UCSD-AML1 (cell line): ENCODE measurements at regions not wholly inside any gene's neighbourhood (a gene's known extent, or its start where the extent isn't known, plus 50 kb on each side); places are given as distances from the start of the nearest gene placed in this dataset.

Experiments used
- DNase-seq: peaks from one replicate; lab custom pipeline; 2025; ENCODE audit not compliant: unreplicated experiment; lab: John Stamatoyannopoulos, UW

DNA sequence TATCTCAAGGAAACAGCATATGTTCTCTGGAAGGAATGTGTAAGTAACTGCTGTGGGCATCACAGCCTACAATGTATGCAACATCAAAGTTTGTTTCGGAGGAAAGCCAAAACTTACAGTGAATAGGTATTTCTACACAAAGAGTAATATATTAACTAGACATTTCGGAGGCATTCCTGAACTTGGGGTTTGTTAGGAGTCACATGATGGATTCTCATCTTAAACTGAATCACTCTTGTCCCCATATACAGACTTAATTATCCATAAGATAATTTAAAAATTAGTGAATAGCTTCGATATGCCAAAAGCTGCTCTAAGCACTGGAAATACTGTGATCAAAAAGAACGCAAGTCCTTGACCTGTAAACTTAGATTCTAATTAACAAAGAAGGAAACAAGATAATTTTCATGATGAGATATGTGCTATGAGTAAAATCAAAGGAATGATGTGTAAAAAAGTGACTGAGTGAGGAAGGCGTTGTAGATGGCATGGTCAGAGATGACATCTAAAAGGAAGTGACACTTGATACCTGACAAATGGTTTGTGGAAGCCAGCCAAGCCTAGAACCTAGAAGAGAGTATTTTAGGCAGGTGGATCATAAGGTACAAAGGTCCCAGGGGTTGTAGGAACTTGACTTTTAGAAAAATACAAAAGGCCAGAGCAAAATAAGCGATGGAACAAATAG lies 273.1 kb downstream of the MRPL39 start:
- no peak for DNase-seq

DNA sequence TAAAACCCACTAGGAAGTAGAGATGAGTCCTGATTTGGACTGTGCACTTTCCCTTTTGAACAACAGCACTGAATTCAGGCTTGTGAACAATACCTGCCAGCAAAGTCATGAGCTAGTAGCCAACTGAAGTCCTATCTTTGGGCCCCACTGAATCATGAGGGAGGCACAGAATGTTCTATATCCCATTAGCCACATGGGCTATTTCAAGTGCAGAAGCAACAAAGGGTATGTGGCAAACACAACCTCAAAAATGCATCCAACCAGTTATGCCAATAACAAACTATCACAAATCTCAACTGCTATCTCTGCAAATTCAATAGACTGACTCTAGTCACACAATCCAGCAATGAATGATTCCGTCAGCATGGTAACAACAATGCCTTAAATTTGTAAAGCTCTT lies 276.0 kb downstream of the MRPL39 start:
- DNase-seq, result no peak

GRCh38 chr21:25330266-25330665 lies 277.0 kb downstream of the MRPL39 start:
- DNase-seq, result no peak

- DNase-seq, result no peak
Observed at GRCh38 chr21:25329227-25329825, 278.0 kb downstream of the MRPL39 start.

DNA sequence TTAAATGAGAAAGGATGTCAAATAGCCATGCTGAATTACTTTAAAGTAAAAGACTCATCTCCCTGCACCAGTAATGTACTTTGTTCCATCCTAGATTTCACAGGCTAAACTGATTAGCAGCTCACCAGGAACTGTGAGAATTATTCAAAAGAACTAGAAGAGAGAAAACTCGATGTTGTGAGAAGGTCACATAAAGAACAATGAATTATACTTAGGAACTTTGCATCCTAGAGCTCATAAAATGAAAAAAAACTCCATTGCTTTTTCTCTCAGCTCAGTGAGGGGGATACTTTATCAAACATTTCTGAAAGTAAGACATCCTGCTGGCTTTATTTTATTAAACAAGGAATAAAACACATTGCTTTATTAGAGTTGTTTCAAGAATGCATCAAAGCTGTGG lies 278.5 kb downstream of the MRPL39 start:
- DNase-seq, result no peak

DNA sequence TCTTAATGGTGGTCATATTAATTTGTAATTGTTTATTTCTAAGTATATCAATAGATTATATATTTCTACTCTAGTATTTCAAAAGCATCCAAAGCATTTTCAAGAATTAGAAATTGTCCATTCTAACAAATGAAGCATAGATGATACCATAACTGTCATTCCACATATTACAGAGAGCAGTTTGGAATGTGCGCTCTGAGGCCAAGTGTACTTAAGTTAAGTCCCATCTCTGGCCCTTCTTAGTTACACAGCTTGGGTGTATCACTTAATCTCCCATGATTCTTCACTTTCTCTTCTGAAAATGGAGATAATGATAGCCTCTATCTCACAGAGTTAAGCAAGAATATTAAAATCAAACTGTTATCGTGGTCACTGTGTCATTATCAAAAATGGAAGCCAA lies 281.1 kb downstream of the MRPL39 start:
- no peak for DNase-seq

DNA sequence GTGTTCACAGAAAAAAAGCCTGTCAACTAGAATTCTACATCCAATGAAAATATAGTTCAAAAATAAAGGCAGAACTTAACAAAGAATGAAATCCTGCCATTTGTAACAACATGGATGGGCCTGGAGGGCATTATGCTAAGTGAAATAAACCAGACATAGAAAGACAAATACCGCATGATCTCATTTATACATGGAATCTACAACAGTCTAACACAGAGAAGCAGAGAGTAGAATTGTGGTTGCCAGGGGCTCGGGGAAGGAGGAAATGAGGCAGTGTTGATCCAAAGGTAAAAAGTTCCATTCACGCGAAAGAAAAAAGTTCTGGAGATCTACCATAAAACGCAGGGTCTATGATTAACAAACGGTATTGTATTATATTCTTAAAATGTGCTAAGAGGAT lies 282.6 kb downstream of the MRPL39 start:
- no peak for DNase-seq

DNA sequence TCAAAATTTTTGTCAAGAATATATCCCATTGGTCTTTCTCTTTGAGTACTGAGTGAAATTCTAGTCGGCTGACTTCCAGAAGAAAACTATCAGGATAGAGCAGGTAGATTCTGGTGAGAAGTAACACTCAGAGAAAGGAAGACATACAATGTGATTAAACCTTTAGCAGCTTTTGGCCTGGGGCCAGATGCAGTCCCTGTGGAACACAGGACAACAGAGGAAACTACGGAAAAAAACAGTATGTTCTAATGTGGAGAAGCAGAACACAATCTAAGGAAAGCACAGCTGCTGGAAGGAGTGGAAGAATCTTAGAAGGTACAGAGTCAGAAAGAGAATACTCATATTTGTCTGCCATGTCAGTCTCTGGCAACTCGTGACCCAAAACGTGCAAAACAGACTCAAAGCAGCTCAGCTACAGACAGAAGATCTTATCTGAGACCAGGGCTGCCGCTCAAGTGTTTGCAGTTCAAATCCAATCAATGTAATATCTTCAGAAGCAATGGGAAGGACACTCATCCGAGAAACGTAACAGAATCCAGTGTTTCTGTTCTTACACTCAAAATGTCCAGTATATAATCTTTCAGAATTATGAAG lies 283.8 kb downstream of the MRPL39 start:
- DNase-seq, result no peak

- DNase-seq, result no peak
Observed at GRCh38 chr21:25314247-25314646, 293.0 kb downstream of the MRPL39 start.

GRCh38 chr21:25313829-25314228 lies 293.5 kb downstream of the MRPL39 start:
- DNase-seq, result no peak

DNA sequence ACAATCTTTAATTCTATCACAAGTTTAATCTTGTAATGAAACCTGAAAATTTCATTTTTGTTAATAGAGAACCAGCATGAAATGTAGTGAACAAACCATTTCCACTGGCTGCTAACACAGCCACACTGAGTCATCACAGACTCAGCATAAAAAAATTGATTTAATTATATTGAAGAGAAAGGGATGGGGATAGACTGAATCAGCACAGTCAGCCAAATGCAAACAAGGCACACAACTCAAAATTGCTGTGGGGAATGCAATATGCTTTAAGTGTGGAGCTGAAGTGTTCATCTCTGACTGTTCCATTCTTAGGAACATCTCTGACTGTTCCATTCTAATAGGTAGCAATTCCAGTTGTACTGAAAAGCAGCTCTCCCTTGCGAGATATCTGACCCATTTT lies 299.8 kb downstream of the MRPL39 start:
- DNase-seq, result no peak

DNA sequence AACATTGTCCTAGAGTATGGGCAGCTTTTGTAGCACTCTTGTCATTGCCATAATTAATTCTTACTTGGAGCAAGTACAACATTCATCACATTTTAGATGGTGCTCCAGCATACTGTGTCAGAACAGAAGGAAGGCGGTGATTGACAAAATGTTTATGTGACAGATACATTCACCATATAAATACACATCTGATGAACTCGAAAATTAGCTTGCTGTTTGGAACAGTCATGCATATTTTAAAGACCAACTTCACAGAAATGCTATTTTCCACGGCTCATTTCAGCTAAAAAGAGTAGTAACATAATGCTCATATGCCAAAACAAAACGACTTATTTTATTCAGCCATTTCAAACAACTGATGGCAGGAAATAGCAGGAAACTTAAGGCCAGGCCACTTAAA lies 302.7 kb downstream of the MRPL39 start:
- no peak for DNase-seq

DNA sequence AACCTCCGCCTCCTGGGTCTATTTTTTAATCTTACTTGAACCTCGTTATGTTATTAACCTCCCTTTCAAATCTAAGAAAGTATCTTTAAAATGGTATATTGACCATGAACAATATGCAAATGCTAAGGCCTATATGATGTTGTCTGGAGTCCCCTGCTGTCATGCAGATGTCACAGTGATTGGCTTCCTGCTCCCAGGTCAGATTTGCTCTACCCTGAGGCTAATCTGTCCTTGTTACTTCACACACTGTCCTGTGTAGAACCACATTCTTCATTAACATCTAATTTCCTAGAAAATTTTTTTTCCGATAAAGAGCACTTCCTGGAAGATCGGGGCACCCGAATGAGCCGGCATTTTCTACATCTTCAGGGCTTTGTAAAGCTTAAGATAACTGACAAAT lies 306.6 kb downstream of the MRPL39 start:
- no peak for DNase-seq

DNA sequence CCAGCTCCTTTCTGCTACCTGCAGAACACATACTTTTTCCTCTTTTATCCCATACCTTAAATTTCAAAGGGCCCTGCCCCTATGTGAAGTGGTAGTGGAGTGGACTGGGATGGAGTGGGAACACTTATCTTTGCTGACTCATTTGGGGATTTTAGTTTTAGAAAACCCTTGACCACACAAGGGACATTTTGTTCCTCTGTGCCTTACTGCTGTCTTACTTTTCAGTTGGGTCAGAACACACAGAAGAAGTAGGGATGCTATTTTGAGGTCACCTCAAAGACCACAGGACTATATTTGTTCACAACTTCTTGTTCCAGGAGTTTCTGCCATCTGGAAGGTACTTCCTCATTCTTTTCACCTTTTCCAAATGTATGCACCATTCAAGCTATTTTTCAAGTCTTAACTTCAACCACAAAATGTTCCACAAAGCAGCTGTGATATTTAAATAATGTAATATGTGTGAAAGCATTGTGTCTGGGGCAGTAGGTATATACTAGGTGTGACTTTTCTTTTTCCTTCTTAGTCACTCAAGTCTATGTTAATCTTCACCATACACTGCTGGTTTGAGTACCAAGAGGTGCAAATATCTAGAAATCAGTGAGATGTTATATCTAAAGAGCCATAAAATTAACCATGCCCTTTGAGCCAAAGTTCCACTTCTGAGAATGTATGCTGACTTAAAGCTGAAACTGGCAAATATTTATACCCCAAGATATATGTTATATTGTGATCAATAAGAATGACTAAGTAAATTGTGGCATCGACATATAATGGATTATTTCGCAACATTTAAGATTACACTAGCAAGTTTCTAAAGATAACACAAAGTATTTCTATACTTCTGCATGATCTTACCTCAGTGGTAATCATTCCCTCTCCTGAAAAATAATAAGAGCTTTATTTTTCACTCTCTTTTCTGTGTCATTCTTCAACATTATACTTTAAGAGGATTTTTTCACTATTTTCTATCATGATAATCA lies 308.5 kb downstream of the MRPL39 start:
- no peak for DNase-seq

DNA sequence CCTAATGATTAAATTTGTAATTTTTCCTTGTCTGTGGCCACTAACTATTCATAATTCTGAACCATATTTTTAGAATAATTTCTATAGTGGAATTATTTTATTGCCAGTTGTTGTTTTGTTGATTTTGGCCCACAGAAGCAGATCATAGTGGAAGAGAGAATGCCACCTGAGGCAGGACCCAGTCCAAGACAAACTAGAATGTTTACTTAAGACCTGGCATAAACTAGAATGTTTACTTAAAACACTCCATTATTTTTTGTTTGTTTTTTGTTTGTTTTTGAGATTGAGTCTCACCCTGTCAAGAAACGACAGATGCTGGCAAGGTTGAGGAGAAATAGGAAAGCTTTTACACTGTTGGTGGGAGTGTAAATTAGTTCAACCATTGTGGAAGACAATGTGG lies 310.2 kb downstream of the MRPL39 start:
- no peak for DNase-seq

DNA sequence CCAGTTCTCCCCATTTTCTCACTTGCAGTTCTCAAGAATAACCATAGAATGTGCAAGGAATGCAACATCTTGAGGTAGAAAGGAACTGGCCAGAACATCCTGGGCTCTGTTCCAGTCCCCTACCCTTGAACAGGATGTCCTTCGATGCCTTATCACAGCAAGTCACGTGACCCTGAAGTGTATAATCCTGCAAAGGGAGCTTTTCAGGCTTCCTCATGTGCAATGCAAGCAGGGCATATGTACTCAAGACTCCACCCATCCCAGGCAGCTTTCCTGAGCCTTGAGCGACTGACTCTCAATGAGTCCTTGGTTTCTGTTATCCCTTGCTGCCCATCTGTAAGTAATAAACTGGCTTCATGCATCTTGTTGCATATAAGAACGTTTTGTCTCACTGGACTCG lies 311.0 kb downstream of the MRPL39 start:
- DNase-seq, result no peak

DNA sequence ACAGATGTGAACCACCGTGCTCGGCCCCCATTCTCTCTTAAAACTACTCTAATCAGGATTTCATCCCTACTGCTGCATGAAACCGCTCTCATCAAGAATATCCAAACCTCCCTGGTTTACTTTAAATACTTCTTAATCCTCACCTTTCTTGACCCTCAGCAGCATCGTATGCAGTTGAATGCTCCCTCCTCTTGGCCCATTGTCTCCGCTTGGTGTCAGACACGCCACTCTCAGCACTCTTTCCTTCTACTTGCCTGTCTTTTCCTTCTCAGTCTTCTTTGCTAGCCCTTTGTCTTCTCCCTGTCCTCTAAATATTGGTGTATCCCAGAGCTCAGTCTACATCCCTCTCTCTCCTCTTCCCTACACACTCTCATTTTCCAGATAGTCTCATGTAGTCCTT lies 314.9 kb downstream of the MRPL39 start:
- no peak for DNase-seq

DNA sequence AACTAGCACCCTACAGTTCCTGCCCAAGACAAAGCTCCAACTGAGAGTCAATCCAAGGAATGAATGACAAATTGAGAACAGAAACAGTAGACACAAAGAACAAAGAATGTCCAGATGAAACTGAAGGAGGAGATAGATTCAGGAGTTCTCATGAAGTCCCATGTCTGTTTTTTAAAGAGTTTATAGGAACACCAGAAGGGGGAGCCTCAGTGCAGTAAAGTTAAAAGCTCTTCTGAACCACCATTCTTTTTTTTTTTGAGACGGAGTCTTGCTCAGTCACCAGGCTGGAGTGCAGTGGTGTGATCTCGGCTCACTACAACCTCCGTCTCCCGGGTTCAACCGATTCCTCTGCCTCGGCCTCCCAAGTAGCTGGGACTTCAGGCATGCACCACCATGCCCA lies 323.6 kb downstream of the MRPL39 start:
- no peak for DNase-seq

DNA sequence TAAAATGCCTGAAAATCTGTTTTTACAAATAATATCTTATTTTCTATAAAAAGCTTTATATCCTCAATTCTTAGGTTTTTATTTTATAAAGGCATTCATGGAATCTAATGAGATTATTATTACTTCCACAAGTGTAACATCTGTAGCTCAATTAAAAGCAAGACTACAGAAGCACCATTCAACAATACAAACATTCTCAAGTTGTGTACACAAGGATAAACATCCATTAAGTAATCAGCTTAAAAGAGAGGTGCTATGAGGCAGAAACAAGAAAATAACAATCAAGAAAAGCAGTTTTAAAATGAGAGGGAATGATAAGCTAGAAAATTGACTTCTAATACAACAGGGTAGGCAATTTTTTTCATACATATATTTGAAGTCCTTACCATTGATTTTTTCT lies 326.1 kb downstream of the MRPL39 start:
- DNase-seq, result no peak

DNA sequence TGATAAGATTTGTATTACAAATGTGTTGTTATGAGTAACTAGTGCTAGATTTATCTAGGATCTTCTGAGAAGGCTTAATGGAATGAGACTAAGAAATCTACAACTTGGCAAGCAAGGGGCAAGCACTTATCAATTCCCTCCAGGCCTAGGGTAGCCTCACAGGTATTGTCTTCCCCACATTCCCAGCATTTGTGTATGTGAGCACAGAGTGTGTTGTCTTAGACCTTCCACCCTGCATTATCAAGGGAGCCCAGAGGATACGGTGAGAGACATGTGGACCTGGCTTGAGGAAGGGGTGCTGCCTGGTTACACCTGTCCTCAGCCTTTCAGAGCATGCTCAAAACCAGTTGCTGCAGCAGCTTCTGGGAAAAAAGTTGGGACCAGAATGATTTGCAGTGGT lies 327.2 kb downstream of the MRPL39 start:
- no peak for DNase-seq

GRCh38 chr21:25273959-25274358 lies 333.3 kb downstream of the MRPL39 start:
- no peak for DNase-seq
